Activated CD8-positive, alpha-beta T cell treated with anti-CD3 and anti-CD28 coated beads for 36 hours (primary cell): ENCODE measurements at regions not wholly inside any gene's neighbourhood (a gene's known extent, or its start where the extent isn't known, plus 50 kb on each side); places are given as distances from the start of the nearest gene placed in this dataset.
"Not testable (repeated sequence)": the region's sequence is repeated elsewhere in the genome, so short reads cannot be mapped to it uniquely, and the experiment has no call there.

Source experiments
- ATAC-seq: fragments of 200-7000 bp; cut with Tn5 transposase; one replicate; pipeline ENCODE4 v1.10.0; 2021; ENCODE audit warnings: mild to moderate bottlenecking, moderate library complexity
- CTCF ChIA-PET: fragments of 350-600 bp; sonication (Branson Sonifier 250); formaldehyde crosslinking; loops from one replicate; lab custom pipeline; 2021; ENCODE audit warnings: antibody characterized with exemption; lab: Charles Lee
- POLR2A ChIA-PET: fragments of 350-600 bp; sonication (Branson Sonifier 250); formaldehyde crosslinking; loops from one replicate; lab custom pipeline; 2021; ENCODE audit warnings: antibody characterized with exemption; lab: Charles Lee
- DNase-seq: peaks from one replicate; pipeline ENCODE4 v3.0.0-alpha.2; 2020
- H3K27ac Mint-ChIP-seq: one replicate; pipeline ENCODE4 v1.8.0; 2021; ENCODE audit warnings: mild to moderate bottlenecking, mixed read lengths
- H3K27me3 Mint-ChIP-seq: one replicate; pipeline ENCODE4 v1.8.0; 2021; ENCODE audit warnings: mixed read lengths
- H3K36me3 Mint-ChIP-seq: one replicate; pipeline ENCODE4 v1.8.0; 2021; ENCODE audit warnings: low read depth, mixed read lengths
- H3K4me1 Mint-ChIP-seq: one replicate; pipeline ENCODE4 v1.8.0; 2021; ENCODE audit warnings: low read depth, mixed read lengths
- H3K4me3 Mint-ChIP-seq: one replicate; pipeline ENCODE4 v1.8.0; 2021; ENCODE audit warnings: mild to moderate bottlenecking, moderate library complexity, mixed read lengths
- H3K9me3 Mint-ChIP-seq: one replicate; pipeline ENCODE4 v1.8.0; 2021; ENCODE audit warnings: mixed read lengths
- CTCF ChIP-seq: fragments of 200-600 bp; IDR thresholded peaks from one replicate; pipeline ENCODE4 v1.8.0; 2022; ENCODE audit warnings: antibody characterized with exemption, mild to moderate bottlenecking
- intact Hi-C: fragments of 100-400 bp; cut with micrococcal nuclease; formaldehyde crosslinking; loops from one replicate; pipeline ENCODE4 v1.10.0; 2022

GRCh38 chr6:105678516-105678915, 275.6 kb upstream of the PREP start:
- Mint-ChIP-seq H3K36me3 (no peaks in the 10 kb centered on the region), H3K9me3 (peaks cover 11% of the 10 kb centered on the region), H3K4me1 (no peaks in the 10 kb centered on the region), H3K27me3 (no peaks in the 10 kb centered on the region), H3K4me3 (no peak overlapping the region), H3K27ac (no peak overlapping the region)
- intact Hi-C loops = no loop called here
- ATAC-seq (no peak), DNase-seq (no peak)
- no peak for TF ChIP-seq CTCF
- ChIA-PET CTCF (interaction anchor here (0.7 kb wide), 1 partner anchor 28 kb away, joined by 4 read pairs; no protein-coding TSS in a partner anchor), POLR2A (no interaction called here)

GRCh38 chr6:105677671-105678475, 275.0 kb upstream of the PREP start:
- ChIA-PET CTCF (interaction anchor here (0.7 kb wide), 1 partner anchor 28 kb away, joined by 4 read pairs; no protein-coding TSS in a partner anchor), POLR2A (no interaction called here)
- no peaks in the 10 kb centered on the region for H3K27me3 Mint-ChIP-seq
- intact Hi-C loops = no loop called here
- no peak overlapping the region for H3K27ac Mint-ChIP-seq
- DNase-seq (no peak), ATAC-seq (no peak)
- H3K4me1 Mint-ChIP-seq = no peaks in the 10 kb centered on the region
- H3K9me3 Mint-ChIP-seq = peaks cover 11% of the 10 kb centered on the region
- H3K36me3 Mint-ChIP-seq = no peaks in the 10 kb centered on the region
- no peak overlapping the region for H3K4me3 Mint-ChIP-seq
- TF ChIP-seq CTCF = no peak

- H3K27ac Mint-ChIP-seq = no peak overlapping the region
- H3K4me1 Mint-ChIP-seq = no peaks in the 10 kb centered on the region
- intact Hi-C loops = no loop called here
- peaks cover 3% of the 10 kb centered on the region for H3K27me3 Mint-ChIP-seq
- peaks cover 9% of the 10 kb centered on the region for H3K9me3 Mint-ChIP-seq
- H3K4me3 Mint-ChIP-seq = no peak overlapping the region
- ATAC-seq (no peak), DNase-seq (no peak)
- H3K36me3 Mint-ChIP-seq = no peaks in the 10 kb centered on the region
- ChIA-PET POLR2A (interaction anchor here (1.0 kb wide), 1 partner anchor 19 kb away, joined by 3 read pairs; no protein-coding TSS in a partner anchor), CTCF (no interaction called here)
- TF ChIP-seq CTCF = no peak
Measured at GRCh38 chr6:105676857-105677256, 274.0 kb upstream of the PREP start.

GRCh38 chr6:105675715-105676397, 273.0 kb upstream of the PREP start:
- ATAC-seq = no peak
- CTCF ChIA-PET = interaction anchor here (1.2 kb wide), 1 partner anchor 12 kb away, joined by 5 read pairs; no protein-coding TSS in a partner anchor
- no peak for TF ChIP-seq CTCF

GRCh38 chr6:105672856-105673538, 270.1 kb upstream of the PREP start:
- H3K9me3 Mint-ChIP-seq, intact Hi-C loops, ATAC-seq, H3K4me3 Mint-ChIP-seq, H3K36me3 Mint-ChIP-seq, H3K4me1 Mint-ChIP-seq, H3K27ac Mint-ChIP-seq, POLR2A ChIA-PET, H3K27me3 Mint-ChIP-seq, DNase-seq: not testable (repeated sequence)
- CTCF ChIA-PET = interaction anchor here (1.2 kb wide), 1 partner anchor 242 kb away, joined by 3 read pairs; no protein-coding TSS in a partner anchor

More at GRCh38 chr6:105675715-105676397, 273.0 kb upstream of the PREP start:
- intact Hi-C loops = no loop called here
- Mint-ChIP-seq H3K4me3 (no peak overlapping the region), H3K9me3 (peaks cover 1% of the 10 kb centered on the region), H3K27me3 (peaks cover 5% of the 10 kb centered on the region), H3K27ac (no peak overlapping the region), H3K36me3 (no peaks in the 10 kb centered on the region), H3K4me1 (no peaks in the 10 kb centered on the region)
- POLR2A ChIA-PET = no interaction called here
- DNase-seq = peak; percentile 3
